ENCODE measurements at regions not wholly inside any gene's neighbourhood (a gene's known extent, or its start where the extent isn't known, plus 50 kb on each side); places are given as distances from the start of the nearest gene placed in this dataset.
"Not testable (repeated sequence)": the region's sequence is repeated elsewhere in the genome, so short reads cannot be mapped to it uniquely, and the experiment has no call there.

DNA sequence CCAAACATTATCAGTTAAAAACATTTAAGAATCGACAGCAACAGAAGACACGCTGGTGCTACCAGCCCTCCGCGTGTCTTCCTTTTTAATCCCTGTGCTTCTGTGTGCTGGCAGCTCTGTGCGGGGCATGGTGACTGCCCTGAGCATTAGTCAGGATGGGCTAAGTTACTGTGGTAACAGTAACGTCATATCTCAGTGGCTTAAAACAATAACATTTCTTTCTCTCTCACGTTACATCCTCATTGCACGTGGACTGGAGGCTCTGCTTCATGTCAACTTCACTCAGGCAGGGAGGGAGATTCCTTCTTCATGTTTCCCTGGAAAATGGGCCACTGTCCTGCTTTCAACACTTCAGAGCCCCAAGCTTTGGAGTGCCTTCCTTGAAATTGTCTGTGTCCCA lies 378.5 kb downstream of the CCSER2 start:
- DNase-seq: no peak

DNA sequence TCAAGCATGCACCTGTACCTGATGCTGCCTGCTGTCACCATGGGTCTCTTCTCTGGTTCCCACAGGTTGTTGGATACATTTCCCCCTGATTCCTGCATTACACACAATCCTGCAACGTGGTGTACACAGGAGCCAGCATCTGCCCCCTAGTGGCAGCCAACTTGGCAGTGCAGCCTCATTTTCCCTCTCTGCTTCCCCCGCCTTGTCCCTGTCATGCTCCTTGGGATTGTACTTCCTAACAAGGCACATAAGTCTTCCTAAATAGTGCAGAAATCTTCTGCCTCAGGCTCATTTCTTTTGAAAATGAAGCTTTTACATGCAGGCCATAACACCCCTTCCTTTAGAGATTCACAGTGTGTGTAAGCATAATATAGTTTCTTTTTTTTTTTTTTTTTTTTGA lies 387.5 kb downstream of the CCSER2 start:
- peak; percentile 11 for DNase-seq

- DNase-seq: no peak
Observed at GRCh38 chr10:84718877-84719616, 390.7 kb downstream of the CCSER2 start.

- no peak for DNase-seq
Observed at GRCh38 chr10:84719687-84720086, 391.3 kb downstream of the CCSER2 start.

DNA sequence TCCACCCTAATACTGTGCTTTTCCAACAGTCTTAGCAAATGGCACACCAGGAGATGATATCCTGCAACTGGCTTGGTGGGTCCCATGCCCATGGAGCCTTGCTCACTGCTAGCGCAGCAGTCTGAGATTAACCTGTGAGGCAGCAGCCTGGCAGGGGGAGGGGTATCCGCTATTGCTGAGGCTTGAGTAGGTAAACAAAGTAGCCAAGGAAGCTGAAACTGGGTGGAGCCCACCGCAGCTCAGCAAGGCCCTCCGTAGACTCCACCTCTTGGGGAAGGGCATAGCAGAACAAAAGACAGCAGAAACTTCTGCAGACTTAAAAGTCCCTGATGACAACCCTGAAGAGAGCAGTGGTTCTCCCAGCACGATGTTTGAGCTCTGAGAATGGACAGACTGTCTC lies 399.0 kb downstream of the CCSER2 start:
- no peak for DNase-seq

DNA sequence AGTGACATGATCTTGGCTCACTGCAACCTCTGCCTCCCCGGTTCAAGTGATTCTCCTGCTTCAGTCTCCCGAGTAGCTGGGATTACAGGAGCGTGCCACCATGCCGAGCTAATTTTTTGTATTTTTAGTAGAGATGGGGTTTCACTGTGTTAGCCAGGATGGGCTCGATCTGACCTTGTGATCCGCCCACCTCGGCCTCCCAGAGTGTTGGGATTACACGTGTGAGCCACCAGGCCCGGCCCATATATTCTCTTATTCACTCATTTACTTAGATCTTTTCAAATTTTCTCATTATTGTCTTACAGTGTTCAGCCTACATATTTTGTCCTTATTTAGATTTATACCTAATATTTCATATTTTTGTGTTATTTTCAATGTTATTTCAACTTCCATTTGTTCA lies 410.7 kb downstream of the CCSER2 start:
- DNase-seq: not testable (repeated sequence)

DNA sequence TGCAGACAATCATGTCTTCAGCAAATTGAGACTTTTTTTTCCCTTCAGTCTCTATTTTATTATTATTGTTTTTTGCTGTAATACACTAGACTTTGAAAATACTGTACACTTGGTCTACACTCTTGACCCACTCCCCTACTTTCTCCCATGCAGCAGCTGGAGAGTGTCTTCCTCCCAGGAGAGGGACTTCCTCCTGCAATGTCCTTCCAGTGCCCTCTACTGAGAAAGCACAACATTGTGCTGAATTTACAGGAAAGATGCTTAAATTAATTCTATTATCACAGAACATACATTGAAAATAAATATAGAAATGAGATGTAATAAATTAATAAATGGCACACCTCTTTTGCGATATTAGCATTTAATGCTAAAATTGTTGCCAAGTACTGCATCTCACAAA lies 411.3 kb downstream of the CCSER2 start:
- DNase-seq: no peak

- no peak for DNase-seq
Observed at GRCh38 chr10:84743483-84743882, 415.1 kb downstream of the CCSER2 start.

DNA sequence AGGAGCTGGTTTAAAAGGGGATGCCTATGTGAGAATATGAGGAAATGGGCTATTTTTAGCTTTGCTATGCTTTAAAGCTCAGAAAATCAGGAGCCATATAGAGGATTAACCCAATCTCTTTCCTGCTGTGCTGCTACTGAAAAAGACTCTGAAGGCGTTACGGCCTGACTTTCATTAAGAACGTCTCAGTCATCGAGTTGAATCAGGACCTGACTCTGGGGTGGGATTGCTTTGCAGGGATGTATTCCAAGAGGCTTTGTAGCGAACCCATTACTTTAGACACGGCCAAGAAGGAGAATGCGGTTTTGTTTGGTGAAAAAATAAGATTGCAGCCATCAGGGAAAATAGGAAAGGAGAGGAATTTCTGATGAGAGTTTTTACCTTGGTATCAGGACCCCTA lies 426.9 kb downstream of the CCSER2 start:
- DNase-seq: no peak

DNA sequence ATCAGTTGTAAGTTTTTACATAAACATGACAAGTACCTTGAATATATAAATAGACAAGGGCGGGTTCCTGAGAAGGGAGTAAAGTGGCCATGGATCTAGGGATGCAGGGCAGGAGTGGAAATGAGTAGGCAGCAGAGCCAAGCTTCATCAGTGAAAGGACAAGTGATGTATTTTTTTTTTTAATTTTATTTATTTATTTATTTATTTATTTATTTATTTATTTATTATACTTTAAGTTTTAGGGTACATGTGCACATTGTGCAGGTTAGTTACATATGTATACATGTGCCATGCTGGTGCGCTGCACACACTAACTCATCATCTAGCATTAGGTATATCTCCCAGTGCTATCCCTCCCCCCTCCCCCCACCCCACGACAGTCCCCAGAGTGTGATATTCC lies 428.3 kb downstream of the CCSER2 start:
- DNase-seq: not testable (repeated sequence)

DNA sequence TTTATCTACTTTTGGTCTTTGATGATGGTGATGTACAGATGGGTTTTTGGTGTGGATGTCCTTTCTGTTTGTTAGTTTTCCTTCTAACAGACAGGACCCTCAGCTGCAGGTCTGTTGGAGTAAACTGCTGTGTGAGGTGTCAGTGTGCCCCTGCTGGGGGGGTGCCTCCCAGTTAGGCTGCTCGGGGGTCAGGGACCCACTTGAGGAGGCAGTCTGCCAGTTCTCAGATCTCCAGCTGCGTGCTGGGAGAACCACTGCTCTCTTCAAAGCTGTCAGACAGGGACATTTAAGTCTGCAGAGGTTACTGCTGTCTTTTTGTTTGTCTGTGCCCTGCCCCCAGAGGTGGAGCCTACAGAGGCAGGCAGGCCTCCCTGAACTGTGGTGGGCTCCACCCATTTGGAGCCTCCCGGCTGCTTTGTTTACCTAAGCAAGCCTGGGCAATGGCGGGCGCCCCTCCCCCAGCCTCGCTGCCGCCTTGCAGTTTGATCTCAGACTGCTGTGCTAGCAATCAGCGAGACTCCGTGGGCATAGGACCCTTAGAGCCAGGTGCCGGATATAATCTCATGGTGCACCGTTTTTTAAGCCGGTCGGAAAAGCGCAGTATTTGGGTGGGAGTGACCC lies 433.7 kb downstream of the CCSER2 start:
- not testable (repeated sequence) for DNase-seq

- DNase-seq: no peak
Observed at GRCh38 chr10:84762754-84763394, 434.5 kb downstream of the CCSER2 start.

- DNase-seq: no peak
Observed at GRCh38 chr10:84763965-84764364, 435.6 kb downstream of the CCSER2 start.

- DNase-seq: no peak
Observed at GRCh38 chr10:84765086-84765485, 436.7 kb downstream of the CCSER2 start.

GRCh38 chr10:84765656-84766055 lies 437.3 kb downstream of the CCSER2 start:
- no peak for DNase-seq

DNA sequence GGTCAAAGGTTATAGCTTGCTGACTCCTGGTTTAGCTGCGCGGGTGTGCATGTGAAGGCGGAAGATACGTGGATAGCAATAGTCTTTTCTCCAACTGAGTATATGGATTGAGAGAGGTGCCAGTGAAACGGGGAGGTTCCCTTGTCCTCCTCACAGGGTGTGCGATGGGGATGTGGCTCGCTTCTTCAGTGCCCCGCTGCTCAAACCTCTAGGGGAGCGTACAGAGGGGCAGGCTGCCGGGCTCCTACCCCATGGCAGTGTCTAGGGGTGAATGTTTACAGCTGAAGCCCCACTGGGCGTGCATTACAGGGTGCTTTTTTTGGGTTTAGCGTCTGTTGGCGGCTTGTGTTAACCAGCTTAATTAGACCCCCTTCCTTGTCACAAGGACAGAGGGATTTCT lies 438.5 kb downstream of the CCSER2 start:
- no peak for DNase-seq

- DNase-seq: no peak
Observed at GRCh38 chr10:84768132-84768531, 439.7 kb downstream of the CCSER2 start.

DNA sequence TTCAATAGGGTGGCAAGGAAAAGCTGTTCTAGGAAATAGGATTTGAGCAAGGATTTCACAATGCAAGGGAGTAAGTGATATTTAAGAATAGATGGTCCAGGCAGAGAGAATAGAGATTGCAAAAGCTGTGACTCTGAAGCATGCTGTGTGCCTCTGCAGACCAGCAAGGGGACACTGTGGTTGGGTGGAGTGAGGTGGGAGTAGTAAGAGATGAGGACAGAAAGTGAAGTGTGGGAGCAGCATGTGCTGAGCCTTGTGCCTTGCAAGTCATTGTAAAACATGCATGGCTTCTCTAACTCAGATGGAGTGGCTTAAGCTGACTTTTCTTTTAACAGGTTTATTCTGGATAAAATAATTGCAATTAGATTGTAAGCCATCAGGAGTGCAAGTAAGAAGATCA lies 442.4 kb downstream of the CCSER2 start:
- DNase-seq: no peak

DNA sequence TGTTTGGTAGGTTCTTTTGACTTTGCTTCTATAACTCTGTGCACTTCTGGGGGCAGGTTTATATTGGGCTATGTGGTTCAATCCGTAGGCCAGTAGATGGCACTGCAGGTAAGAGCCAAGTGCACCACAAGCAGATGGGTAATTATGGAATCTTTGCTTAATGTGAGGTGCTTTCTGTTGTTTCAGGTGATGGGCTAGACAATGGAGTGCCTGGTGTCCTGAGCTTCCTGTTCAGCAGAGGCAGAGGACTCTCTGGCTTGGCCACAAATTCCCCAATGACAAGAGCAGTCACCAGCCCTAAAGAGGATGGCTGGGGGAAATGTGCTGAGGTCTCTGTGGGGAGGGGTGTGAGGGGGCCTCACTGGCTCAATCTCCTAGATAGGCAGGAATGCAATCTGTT lies 455.0 kb downstream of the CCSER2 start:
- peak; percentile 4 for DNase-seq

DNA sequence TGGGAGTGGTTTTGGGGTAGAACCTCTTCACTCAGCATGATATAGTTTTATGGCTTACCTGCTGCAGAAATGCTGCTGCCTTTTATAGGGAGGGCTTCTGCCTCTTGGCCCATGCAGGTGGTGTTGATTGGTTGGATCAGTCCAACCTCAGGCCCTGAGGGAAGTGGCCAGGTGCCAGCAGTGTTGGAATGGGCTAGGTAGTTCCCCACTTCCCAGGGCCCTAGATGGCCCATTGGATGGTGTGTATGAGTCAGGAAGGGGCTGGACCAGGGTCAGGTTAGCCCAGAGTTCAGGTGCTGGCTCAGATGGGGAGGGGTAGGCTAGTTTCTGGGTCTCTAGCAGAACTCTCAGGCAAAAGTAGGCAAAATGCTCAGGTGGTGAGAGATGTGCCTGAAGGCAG lies 455.5 kb downstream of the CCSER2 start:
- no peak for DNase-seq

- DNase-seq: no peak
Observed at GRCh38 chr10:84784749-84785148, 456.4 kb downstream of the CCSER2 start.

- DNase-seq: no peak
Observed at GRCh38 chr10:84789026-84789425, 460.6 kb downstream of the CCSER2 start.

DNA sequence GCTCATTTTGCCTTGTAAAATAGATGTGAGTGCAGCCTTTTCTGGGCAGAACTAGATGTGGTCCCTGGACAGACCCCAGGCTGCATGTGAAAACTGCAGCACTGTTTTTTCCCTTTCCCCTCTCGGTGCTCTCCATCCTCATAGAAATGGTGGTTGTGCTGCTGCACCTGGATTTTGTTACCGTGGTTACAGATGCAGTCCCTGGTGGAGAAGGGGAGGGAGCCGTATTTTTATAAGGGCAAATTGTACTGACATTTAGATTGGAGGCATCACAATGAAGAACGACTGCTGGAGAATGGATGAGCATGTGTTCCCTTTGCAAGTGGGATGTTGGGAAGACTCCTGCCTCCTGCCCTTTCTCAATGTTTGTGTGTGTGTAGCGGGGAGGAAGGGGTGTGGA lies 469.9 kb downstream of the CCSER2 start:
- DNase-seq: no peak

DNA sequence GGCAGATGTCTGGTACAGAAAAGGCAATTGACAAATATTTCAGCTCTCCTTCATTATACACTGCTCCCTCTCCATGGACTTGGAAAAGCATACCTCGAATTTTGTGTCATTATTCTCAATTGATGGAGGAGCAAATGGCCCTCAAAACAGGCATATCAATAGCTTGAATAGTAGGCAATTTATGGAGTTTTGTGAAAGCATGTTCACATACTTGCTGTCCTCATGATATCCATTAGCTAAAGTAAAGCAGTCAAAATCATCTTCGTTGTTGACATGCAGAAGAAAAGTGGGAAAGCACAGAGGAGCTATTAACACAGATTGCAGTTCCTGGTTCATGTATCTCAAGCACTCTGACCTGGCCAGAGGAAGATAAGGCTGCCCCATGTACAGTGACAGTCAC lies 472.8 kb downstream of the CCSER2 start:
- DNase-seq: no peak
